OCI-LY3 (cell line): ENCODE measurements at regions not wholly inside any gene's neighbourhood (a gene's known extent, or its start where the extent isn't known, plus 50 kb on each side); places are given as distances from the start of the nearest gene placed in this dataset.

ENCODE experiments used
- EZH2phosphoT487 ChIP-seq: fragments of 200-600 bp; shearing (Covaris generic); IDR thresholded peaks from 2 replicates; pipeline ENCODE4 v1.6.1; 2018; ENCODE audit warnings: antibody characterized with exemption, mixed run types, low read depth
- TF ChIP-seq, protein P1 (sequence below): fragments of 200-600, 300-600 bp; sonication (generic); IDR thresholded peaks from 2 replicates; pipeline ENCODE4 v1.5.1; 2014; ENCODE audit warnings: antibody characterized with exemption, low read length, low read depth

GRCh38 chr18:27699137-27699536, 477.8 kb downstream of the CDH2 start:
- TF ChIP-seq, protein P1, sequence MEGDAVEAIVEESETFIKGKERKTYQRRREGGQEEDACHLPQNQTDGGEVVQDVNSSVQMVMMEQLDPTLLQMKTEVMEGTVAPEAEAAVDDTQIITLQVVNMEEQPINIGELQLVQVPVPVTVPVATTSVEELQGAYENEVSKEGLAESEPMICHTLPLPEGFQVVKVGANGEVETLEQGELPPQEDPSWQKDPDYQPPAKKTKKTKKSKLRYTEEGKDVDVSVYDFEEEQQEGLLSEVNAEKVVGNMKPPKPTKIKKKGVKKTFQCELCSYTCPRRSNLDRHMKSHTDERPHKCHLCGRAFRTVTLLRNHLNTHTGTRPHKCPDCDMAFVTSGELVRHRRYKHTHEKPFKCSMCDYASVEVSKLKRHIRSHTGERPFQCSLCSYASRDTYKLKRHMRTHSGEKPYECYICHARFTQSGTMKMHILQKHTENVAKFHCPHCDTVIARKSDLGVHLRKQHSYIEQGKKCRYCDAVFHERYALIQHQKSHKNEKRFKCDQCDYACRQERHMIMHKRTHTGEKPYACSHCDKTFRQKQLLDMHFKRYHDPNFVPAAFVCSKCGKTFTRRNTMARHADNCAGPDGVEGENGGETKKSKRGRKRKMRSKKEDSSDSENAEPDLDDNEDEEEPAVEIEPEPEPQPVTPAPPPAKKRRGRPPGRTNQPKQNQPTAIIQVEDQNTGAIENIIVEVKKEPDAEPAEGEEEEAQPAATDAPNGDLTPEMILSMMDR: no peak
- TF ChIP-seq EZH2phosphoT487: no peak
